ENCODE measurements at regions not wholly inside any gene's neighbourhood (a gene's known extent, or its start where the extent isn't known, plus 50 kb on each side); places are given as distances from the start of the nearest gene placed in this dataset.

GRCh38 chr5:23302438-23302837 lies 205.0 kb upstream of the PRDM9 start:
- no peak overlapping the region for H3K27ac ChIP-seq
- TF ChIP-seq, protein P1, sequence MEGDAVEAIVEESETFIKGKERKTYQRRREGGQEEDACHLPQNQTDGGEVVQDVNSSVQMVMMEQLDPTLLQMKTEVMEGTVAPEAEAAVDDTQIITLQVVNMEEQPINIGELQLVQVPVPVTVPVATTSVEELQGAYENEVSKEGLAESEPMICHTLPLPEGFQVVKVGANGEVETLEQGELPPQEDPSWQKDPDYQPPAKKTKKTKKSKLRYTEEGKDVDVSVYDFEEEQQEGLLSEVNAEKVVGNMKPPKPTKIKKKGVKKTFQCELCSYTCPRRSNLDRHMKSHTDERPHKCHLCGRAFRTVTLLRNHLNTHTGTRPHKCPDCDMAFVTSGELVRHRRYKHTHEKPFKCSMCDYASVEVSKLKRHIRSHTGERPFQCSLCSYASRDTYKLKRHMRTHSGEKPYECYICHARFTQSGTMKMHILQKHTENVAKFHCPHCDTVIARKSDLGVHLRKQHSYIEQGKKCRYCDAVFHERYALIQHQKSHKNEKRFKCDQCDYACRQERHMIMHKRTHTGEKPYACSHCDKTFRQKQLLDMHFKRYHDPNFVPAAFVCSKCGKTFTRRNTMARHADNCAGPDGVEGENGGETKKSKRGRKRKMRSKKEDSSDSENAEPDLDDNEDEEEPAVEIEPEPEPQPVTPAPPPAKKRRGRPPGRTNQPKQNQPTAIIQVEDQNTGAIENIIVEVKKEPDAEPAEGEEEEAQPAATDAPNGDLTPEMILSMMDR (conservative IDR thresholded peaks at IDR 0.05): peak; percentile 3; the same call in 1 of the 2 replicates
- TF ChIP-seq ZFX (IDR thresholded peaks at IDR 0.05): no peak

DNA sequence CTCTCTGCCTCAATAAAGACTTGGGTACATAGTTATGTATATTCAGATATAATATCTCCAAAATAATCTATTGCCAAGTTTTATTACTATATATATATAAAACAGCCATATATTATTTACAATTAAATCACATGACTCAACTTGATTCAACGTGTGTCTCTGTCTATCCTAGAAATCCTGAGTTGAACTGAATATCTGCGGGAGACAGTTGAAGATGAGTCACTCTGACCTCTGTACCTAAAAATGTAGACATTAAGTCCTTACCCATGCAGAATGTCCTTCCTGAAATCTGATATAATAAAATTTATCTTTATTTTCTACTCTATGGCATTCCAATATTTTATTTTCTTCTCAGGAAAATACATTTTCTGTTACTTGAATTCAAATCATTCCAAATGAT lies 218.2 kb upstream of the PRDM9 start:
- TF ChIP-seq, protein P1 (conservative IDR thresholded peaks at IDR 0.05): no peak
- TF ChIP-seq ZFX (IDR thresholded peaks at IDR 0.05): no peak
- no peak overlapping the region for H3K27ac ChIP-seq

DNA sequence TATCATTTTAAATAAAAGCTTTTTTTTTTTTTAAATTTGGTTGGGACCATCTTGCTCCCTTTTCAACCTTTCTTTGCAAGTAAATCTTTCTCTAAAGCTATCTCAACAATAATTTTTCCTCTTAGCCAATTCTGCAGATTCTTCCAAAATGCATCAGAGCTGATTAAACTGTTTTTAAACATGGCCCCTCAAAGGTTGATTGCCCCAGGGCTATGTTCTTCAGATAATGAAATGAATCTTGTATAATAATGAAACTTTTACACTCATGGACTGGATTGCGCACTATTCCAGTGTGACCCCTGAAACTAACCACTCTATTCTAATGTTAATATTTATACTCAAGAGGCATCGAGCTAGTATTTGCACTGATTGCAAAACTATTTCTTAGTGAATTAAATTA lies 222.8 kb upstream of the PRDM9 start:
- TF ChIP-seq, protein P1 (conservative IDR thresholded peaks at IDR 0.05): no peak
- TF ChIP-seq ZFX (IDR thresholded peaks at IDR 0.05): no peak
- no peak overlapping the region for H3K27ac ChIP-seq

GRCh38 chr5:23274171-23274570 lies 233.2 kb upstream of the PRDM9 start:
- TF ChIP-seq, protein P1 (conservative IDR thresholded peaks at IDR 0.05): no peak
- no peak for TF ChIP-seq ZFX (IDR thresholded peaks at IDR 0.05)

GRCh38 chr5:23269981-23270380 lies 237.4 kb upstream of the PRDM9 start:
- H3K27ac ChIP-seq: no peak overlapping the region
- no peak for TF ChIP-seq ZFX (IDR thresholded peaks at IDR 0.05)
- TF ChIP-seq, protein P1 (conservative IDR thresholded peaks at IDR 0.05): no peak

More at GRCh38 chr5:23274171-23274570, 233.2 kb upstream of the PRDM9 start:
- H3K27ac ChIP-seq: no peak overlapping the region

DNA sequence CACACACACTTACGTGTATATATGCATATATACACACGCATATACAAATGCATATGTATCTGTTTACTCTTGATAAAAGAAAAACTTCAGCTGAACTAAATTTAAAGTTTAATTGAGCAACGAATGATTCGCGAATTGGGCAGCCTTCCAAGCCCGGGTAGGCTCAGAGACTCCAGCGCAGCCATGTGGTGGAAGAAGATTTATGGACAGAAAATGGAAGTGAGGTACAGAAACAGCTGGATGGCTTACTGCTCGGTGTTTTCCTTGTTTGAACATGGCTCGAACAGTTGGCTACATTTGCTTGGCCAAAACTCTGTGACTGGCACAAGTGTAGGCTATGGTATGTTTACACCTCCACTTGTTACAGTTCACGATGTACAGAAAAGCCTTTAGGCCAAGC lies 239.3 kb upstream of the PRDM9 start:
- no peak overlapping the region for H3K27ac ChIP-seq
- no peak for TF ChIP-seq ZFX (IDR thresholded peaks at IDR 0.05)
- TF ChIP-seq, protein P1 (conservative IDR thresholded peaks at IDR 0.05): peak; percentile 16; the same call in 1 of the 2 replicates

- H3K27ac ChIP-seq: no peak overlapping the region
Observed at GRCh38 chr5:23260621-23261020, 246.8 kb upstream of the PRDM9 start.

More at GRCh38 chr5:23260621-23261020, 246.8 kb upstream of the PRDM9 start:
- TF ChIP-seq ZFX (IDR thresholded peaks at IDR 0.05): no peak
- TF ChIP-seq, protein P1 (conservative IDR thresholded peaks at IDR 0.05): no peak
